GM13977 (cell line): ENCODE measurements at regions not wholly inside any gene's neighbourhood (a gene's known extent, or its start where the extent isn't known, plus 50 kb on each side); places are given as distances from the start of the nearest gene placed in this dataset.

Experiments used
- DNase-seq: peaks from one replicate; pipeline ENCODE4 v3.0.0; 2012; ENCODE audit warnings: low spot score
- CTCF ChIP-seq: IDR thresholded peaks from 2 replicates; pipeline ENCODE4 v1.5.1; 2012; ENCODE audit warnings: mild to moderate bottlenecking, control low read depth; ENCODE audit not compliant: insufficient read depth; ENCODE audit errors: extremely low read depth, missing control alignments
- in situ Hi-C: fragments of 300-500 bp; cut with MboI; formaldehyde crosslinking; loops from one replicate; pipeline ENCODE4 v1.12.0; 2022; ENCODE audit warnings: low sequenced_read_pairs, low pct_unique_long_range_greater_than_20kb, mixed read lengths, inconsistent platforms; ENCODE audit not compliant: unreplicated experiment

GRCh38 chr10:64277536-64277935 is 756.3 kb downstream of the REEP3 start:
- in situ Hi-C loops = no loop called here
- TF ChIP-seq CTCF = no peak
- DNase-seq = no peak

- in situ Hi-C loops = no loop called here
- TF ChIP-seq CTCF = no peak
- no peak for DNase-seq
Observed at GRCh38 chr10:64283621-64284020, 762.4 kb downstream of the REEP3 start.

- in situ Hi-C loops = no loop called here
- DNase-seq = no peak
- TF ChIP-seq CTCF = no peak
Observed at GRCh38 chr10:64286533-64286932, 765.3 kb downstream of the REEP3 start.

GRCh38 chr10:64288404-64288803 is 767.2 kb downstream of the REEP3 start:
- no peak for DNase-seq
- no peak for TF ChIP-seq CTCF
- in situ Hi-C loops = no loop called here

- DNase-seq = no peak
- in situ Hi-C loops = no loop called here
- TF ChIP-seq CTCF = no peak
Observed at GRCh38 chr10:64303566-64303965, 782.4 kb downstream of the REEP3 start.

- no peak for TF ChIP-seq CTCF
- in situ Hi-C loops = no loop called here
- DNase-seq = no peak
Observed at GRCh38 chr10:64306729-64307327, 785.6 kb downstream of the REEP3 start.

- DNase-seq = no peak
- in situ Hi-C loops = no loop called here
- TF ChIP-seq CTCF = no peak
Observed at GRCh38 chr10:64312876-64313275, 791.7 kb downstream of the REEP3 start.
